ENCODE measurements at regions not wholly inside any gene's neighbourhood (a gene's known extent, or its start where the extent isn't known, plus 50 kb on each side); places are given as distances from the start of the nearest gene placed in this dataset.

DNA sequence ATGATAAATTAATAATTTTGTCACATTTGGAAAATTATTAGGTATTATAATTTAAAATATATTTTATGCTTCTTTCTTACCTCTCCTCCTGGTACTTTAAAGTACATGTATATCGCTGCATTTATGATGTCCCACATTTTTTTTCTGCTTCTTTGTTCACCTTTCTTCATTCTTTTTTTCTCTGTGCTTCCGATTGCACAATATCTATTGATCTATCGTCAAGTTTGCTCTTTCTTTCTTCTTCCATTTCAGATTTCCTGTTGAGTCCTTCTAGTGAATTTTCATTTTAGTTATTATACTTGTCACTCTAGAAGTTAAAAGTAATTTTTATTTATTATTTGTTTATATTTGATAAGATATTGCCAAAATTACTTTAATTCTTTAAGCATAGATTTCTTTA, 441.0 kb upstream of the HS3ST5 start:
- TF ChIP-seq, protein P1, sequence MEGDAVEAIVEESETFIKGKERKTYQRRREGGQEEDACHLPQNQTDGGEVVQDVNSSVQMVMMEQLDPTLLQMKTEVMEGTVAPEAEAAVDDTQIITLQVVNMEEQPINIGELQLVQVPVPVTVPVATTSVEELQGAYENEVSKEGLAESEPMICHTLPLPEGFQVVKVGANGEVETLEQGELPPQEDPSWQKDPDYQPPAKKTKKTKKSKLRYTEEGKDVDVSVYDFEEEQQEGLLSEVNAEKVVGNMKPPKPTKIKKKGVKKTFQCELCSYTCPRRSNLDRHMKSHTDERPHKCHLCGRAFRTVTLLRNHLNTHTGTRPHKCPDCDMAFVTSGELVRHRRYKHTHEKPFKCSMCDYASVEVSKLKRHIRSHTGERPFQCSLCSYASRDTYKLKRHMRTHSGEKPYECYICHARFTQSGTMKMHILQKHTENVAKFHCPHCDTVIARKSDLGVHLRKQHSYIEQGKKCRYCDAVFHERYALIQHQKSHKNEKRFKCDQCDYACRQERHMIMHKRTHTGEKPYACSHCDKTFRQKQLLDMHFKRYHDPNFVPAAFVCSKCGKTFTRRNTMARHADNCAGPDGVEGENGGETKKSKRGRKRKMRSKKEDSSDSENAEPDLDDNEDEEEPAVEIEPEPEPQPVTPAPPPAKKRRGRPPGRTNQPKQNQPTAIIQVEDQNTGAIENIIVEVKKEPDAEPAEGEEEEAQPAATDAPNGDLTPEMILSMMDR (conservative IDR thresholded peaks at IDR 0.05; ENCODE audit: low read depth, low read length) = no peak
- no peak for TF ChIP-seq EZH2 (IDR thresholded peaks at IDR 0.05; ENCODE audit: borderline replicate concordance, low read depth, low read length, poor library complexity, severe bottlenecking)
- no peak overlapping the region for H3K27ac ChIP-seq (ENCODE audit: low read depth, low read length, poor library complexity, severe bottlenecking)
- no peaks in the 10 kb centered on the region for H3K36me3 ChIP-seq (ENCODE audit: insufficient read depth, low read length, poor library complexity, severe bottlenecking)
- no peak for DNase-seq (ENCODE audit: low spot score)
- ChIA-PET CTCF (no interaction called here), POLR2A (ENCODE audit: low non-redundant PET) (no interaction called here)
- H3K4me1 ChIP-seq (ENCODE audit: insufficient read depth, low read length, poor library complexity, severe bottlenecking) = no peaks in the 10 kb centered on the region
- BruUV-seq (replicated peaks) = no TSS peak
- no peak overlapping the region for H3K4me3 ChIP-seq (ENCODE audit: low read depth, low read length, poor library complexity, severe bottlenecking)
- no peaks in the 10 kb centered on the region for H3K27me3 ChIP-seq (replicated peaks; ENCODE audit: insufficient read depth, low read depth, low read length, poor library complexity)
- intact Hi-C loops (cut with micrococcal nuclease; ENCODE audit: unreplicated experiment) = no loop called here
- no peaks in the 10 kb centered on the region for H3K9me3 ChIP-seq (ENCODE audit: low read depth, low read length, poor library complexity, severe bottlenecking)

DNA sequence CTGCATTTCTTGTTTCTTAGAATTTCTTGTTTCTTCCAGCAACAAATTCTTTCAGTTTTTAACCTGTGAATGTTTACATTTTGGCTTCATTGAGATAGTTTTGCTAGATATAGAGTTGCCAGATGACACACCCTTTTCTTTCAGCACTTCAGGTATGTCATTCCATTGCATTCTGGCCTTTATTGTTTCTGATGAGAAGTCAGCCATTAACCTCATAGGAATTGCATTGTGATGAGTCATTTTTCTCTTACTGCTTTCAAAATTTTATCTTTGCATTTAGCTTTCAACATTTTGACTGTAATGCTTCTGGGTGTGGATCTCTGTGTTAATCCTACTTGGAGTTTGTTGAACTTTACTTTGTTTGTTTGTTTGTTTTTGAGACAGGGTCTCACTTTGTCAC, 440.3 kb upstream of the HS3ST5 start:
- Histone ChIP-seq H3K27me3 (replicated peaks; ENCODE audit: insufficient read depth, low read depth, low read length, poor library complexity) (no peaks in the 10 kb centered on the region), H3K4me3 (ENCODE audit: low read depth, low read length, poor library complexity, severe bottlenecking) (no peak overlapping the region), H3K36me3 (ENCODE audit: insufficient read depth, low read length, poor library complexity, severe bottlenecking) (no peaks in the 10 kb centered on the region), H3K4me1 (ENCODE audit: insufficient read depth, low read length, poor library complexity, severe bottlenecking) (no peaks in the 10 kb centered on the region), H3K9me3 (ENCODE audit: low read depth, low read length, poor library complexity, severe bottlenecking) (no peaks in the 10 kb centered on the region), H3K27ac (ENCODE audit: low read depth, low read length, poor library complexity, severe bottlenecking) (no peak overlapping the region)
- intact Hi-C loops (cut with micrococcal nuclease; ENCODE audit: unreplicated experiment) = no loop called here
- no TSS peak for BruUV-seq (replicated peaks)
- TF ChIP-seq, protein P1 (conservative IDR thresholded peaks at IDR 0.05; ENCODE audit: low read depth, low read length) = no peak
- TF ChIP-seq EZH2 (IDR thresholded peaks at IDR 0.05; ENCODE audit: borderline replicate concordance, low read depth, low read length, poor library complexity, severe bottlenecking) = no peak
- DNase-seq (ENCODE audit: low spot score) = no peak
- CTCF ChIA-PET = no interaction called here
- POLR2A ChIA-PET (ENCODE audit: low non-redundant PET) = no interaction called here

DNA sequence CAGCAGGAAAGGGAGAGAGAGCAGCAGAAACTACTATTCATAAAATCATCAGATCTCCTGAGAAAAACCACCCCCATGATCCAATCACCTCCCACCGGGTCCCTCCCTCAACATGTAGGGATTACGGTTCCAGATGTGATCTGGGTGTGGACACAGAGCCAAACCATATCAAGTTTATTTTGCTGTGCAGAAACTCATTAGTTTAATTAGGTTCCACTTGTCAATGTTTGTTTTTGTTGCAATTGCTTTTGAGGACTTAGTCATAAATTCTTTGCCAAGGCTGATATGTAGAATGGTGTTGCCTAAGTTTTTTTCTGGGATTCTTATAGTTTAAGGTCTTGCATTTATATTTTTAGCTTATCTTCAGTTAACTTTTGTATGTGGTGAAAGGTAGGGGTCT, 422.0 kb upstream of the HS3ST5 start:
- peaks cover 8% of the 10 kb centered on the region for H3K27me3 ChIP-seq (replicated peaks; ENCODE audit: insufficient read depth, low read depth, low read length, poor library complexity)
- POLR2A ChIA-PET (ENCODE audit: low non-redundant PET) = no interaction called here
- TF ChIP-seq, protein P1 (conservative IDR thresholded peaks at IDR 0.05; ENCODE audit: low read depth, low read length) = no peak
- no peak for TF ChIP-seq EZH2 (IDR thresholded peaks at IDR 0.05; ENCODE audit: borderline replicate concordance, low read depth, low read length, poor library complexity, severe bottlenecking)
- H3K27ac ChIP-seq (ENCODE audit: low read depth, low read length, poor library complexity, severe bottlenecking) = no peak overlapping the region
- DNase-seq (ENCODE audit: low spot score) = no peak
- H3K9me3 ChIP-seq (ENCODE audit: low read depth, low read length, poor library complexity, severe bottlenecking) = no peaks in the 10 kb centered on the region
- H3K4me1 ChIP-seq (ENCODE audit: insufficient read depth, low read length, poor library complexity, severe bottlenecking) = no peaks in the 10 kb centered on the region
- CTCF ChIA-PET = no interaction called here
- no peak overlapping the region for H3K4me3 ChIP-seq (ENCODE audit: low read depth, low read length, poor library complexity, severe bottlenecking)
- no TSS peak for BruUV-seq (replicated peaks)
- H3K36me3 ChIP-seq (ENCODE audit: insufficient read depth, low read length, poor library complexity, severe bottlenecking) = no peaks in the 10 kb centered on the region
- intact Hi-C loops (cut with micrococcal nuclease; ENCODE audit: unreplicated experiment) = no loop called here

Data from A673 (cell line).